Breast epithelium (tissue), 4 donors: ENCODE measurements at regions not wholly inside any gene's neighbourhood (a gene's known extent, or its start where the extent isn't known, plus 50 kb on each side); places are given as distances from the start of the nearest gene placed in this dataset.

Source experiments
- DNase-seq, 2 donors: peaks; one replicate each; pipeline ENCODE4 v3.0.0-alpha.2; 2019; ENCODE audit warnings: low spot score in 2 of 2
- H3K27ac ChIP-seq, 2 donors: fragments of 200-600 bp; sonication (generic) in 1 of 2; one replicate each; pipeline ENCODE4 v1.5.1; 2016 to 2019; ENCODE audit warnings: mild to moderate bottlenecking in 1 of 2
- H3K27me3 ChIP-seq, 2 donors: fragments of 200-600 bp; sonication (generic) in 1 of 2; one replicate each; pipeline versions ENCODE4 v1.5.1 to v1.6.0; 2017 to 2019; ENCODE audit warnings: control low read depth in 1 of 2, mild to moderate bottlenecking in 1 of 2
- H3K36me3 ChIP-seq: fragments of 200-600 bp; one replicate; pipeline ENCODE4 v1.5.1; 2019
- H3K4me1 ChIP-seq, 2 donors: fragments of 200-600 bp; sonication (generic); one replicate each; pipeline ENCODE4 v1.5.1; 2016 to 2019; ENCODE audit warnings: control low read depth in 1 of 2
- H3K4me3 ChIP-seq, 3 donors: fragments of 200-600 bp; sonication (generic); 1 replicate in 2 of 3; 2 replicates in 1 of 3; pipeline ENCODE4 v1.5.1; 2016 to 2019; ENCODE audit warnings: mild to moderate bottlenecking in 3 of 3, moderate library complexity in 2 of 3
- H3K9me3 ChIP-seq, 2 donors: fragments of 200-600 bp; sonication (generic) in 1 of 2; one replicate each; pipeline ENCODE4 v1.5.1; 2016 to 2019; ENCODE audit warnings: control low read depth in 1 of 2
- POLR2A ChIP-seq: fragments of 450-650 bp; IDR thresholded peaks from one replicate; pipeline ENCODE4 v1.6.1; 2016; ENCODE audit warnings: antibody characterized with exemption, mild to moderate bottlenecking, moderate library complexity
- POLR2AphosphoS5 ChIP-seq, 3 donors: sonication (generic); formaldehyde crosslinking; IDR thresholded peaks; one replicate each; pipeline ENCODE4 v1.6.1; 2017; ENCODE audit warnings: antibody characterized with exemption in 3 of 3
- intact Hi-C: fragments of 100-400 bp; cut with DNase I; formaldehyde crosslinking; loops from one replicate; pipeline ENCODE4 v1.15.1; 2023; ENCODE audit warnings: low total_unique reads
- TF ChIP-seq, protein P1 (sequence below), 3 donors: fragments of 450-650 bp; IDR thresholded peaks; one replicate each; pipeline ENCODE4 v1.5.1; 2016 to 2017; ENCODE audit warnings: antibody characterized with exemption in 3 of 3, mild to moderate bottlenecking in 3 of 3, moderate library complexity in 3 of 3

GRCh38 chr7:53900856-53901528 lies 641.2 kb upstream of the VSTM2A start:
- no peak overlapping the region for H3K27ac ChIP-seq
- no peak for DNase-seq
- no peaks in the 10 kb centered on the region for H3K4me1 ChIP-seq
- H3K9me3 ChIP-seq = no peaks in the 10 kb centered on the region
- H3K4me3 ChIP-seq = no peak overlapping the region
- no peak for TF ChIP-seq POLR2A
- TF ChIP-seq, protein P1, sequence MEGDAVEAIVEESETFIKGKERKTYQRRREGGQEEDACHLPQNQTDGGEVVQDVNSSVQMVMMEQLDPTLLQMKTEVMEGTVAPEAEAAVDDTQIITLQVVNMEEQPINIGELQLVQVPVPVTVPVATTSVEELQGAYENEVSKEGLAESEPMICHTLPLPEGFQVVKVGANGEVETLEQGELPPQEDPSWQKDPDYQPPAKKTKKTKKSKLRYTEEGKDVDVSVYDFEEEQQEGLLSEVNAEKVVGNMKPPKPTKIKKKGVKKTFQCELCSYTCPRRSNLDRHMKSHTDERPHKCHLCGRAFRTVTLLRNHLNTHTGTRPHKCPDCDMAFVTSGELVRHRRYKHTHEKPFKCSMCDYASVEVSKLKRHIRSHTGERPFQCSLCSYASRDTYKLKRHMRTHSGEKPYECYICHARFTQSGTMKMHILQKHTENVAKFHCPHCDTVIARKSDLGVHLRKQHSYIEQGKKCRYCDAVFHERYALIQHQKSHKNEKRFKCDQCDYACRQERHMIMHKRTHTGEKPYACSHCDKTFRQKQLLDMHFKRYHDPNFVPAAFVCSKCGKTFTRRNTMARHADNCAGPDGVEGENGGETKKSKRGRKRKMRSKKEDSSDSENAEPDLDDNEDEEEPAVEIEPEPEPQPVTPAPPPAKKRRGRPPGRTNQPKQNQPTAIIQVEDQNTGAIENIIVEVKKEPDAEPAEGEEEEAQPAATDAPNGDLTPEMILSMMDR (IDR thresholded peaks at IDR 0.05) = no peak
- TF ChIP-seq POLR2AphosphoS5 (IDR thresholded peaks at IDR 0.05) = no peak
- no peaks in the 10 kb centered on the region for H3K36me3 ChIP-seq
- intact Hi-C loops = no loop called here
- no peaks in the 10 kb centered on the region for H3K27me3 ChIP-seq

DNA sequence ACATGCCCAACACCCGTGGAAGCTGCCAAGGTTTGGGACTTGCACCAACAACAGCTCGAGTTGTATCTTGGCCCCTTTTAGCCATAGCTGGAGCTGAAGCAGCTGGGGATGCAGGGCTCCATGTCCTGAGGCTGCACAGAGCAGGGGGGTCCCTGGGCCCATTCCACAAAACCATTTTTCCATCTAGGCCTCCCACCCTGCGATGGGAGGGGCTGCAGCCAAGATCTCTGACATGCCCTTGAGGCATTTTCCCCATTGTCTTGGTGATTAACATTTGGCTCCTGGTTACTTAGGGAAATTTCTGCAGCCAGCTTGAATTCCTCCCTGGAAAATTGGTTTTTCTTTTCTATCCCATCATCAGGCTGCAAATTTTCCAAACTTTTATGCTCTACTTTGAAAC lies 637.8 kb upstream of the VSTM2A start:
- Histone ChIP-seq H3K27me3 (no peaks in the 10 kb centered on the region), H3K36me3 (no peaks in the 10 kb centered on the region), H3K27ac (no peak overlapping the region), H3K4me1 (no peaks in the 10 kb centered on the region), H3K9me3 (no peaks in the 10 kb centered on the region), H3K4me3 (no peak overlapping the region)
- intact Hi-C loops = no loop called here
- no peak for DNase-seq
- TF ChIP-seq POLR2A = no peak
- TF ChIP-seq, protein P1 (IDR thresholded peaks at IDR 0.05) = no peak
- no peak for TF ChIP-seq POLR2AphosphoS5 (IDR thresholded peaks at IDR 0.05)

GRCh38 chr7:53917637-53918036 lies 624.5 kb upstream of the VSTM2A start:
- no peak for DNase-seq
- TF ChIP-seq, protein P1 (IDR thresholded peaks at IDR 0.05) = no peak
- TF ChIP-seq POLR2A (no peak), POLR2AphosphoS5 (IDR thresholded peaks at IDR 0.05) (no peak)
- Histone ChIP-seq H3K4me3 (no peak overlapping the region), H3K27me3 (no peaks in the 10 kb centered on the region), H3K9me3 (no peaks in the 10 kb centered on the region), H3K36me3 (no peaks in the 10 kb centered on the region), H3K4me1 (no peaks in the 10 kb centered on the region), H3K27ac (no peak overlapping the region)
- intact Hi-C loops = no loop called here

GRCh38 chr7:53920011-53920410 lies 622.2 kb upstream of the VSTM2A start:
- DNase-seq = no peak
- Histone ChIP-seq H3K27ac (no peak overlapping the region), H3K4me3 (no peak overlapping the region), H3K27me3 (no peaks in the 10 kb centered on the region), H3K36me3 (no peaks in the 10 kb centered on the region), H3K4me1 (no peaks in the 10 kb centered on the region), H3K9me3 (no peaks in the 10 kb centered on the region)
- intact Hi-C loops = no loop called here
- TF ChIP-seq, protein P1 (IDR thresholded peaks at IDR 0.05) = no peak
- TF ChIP-seq POLR2AphosphoS5 (IDR thresholded peaks at IDR 0.05) (no peak), POLR2A (no peak)

DNA sequence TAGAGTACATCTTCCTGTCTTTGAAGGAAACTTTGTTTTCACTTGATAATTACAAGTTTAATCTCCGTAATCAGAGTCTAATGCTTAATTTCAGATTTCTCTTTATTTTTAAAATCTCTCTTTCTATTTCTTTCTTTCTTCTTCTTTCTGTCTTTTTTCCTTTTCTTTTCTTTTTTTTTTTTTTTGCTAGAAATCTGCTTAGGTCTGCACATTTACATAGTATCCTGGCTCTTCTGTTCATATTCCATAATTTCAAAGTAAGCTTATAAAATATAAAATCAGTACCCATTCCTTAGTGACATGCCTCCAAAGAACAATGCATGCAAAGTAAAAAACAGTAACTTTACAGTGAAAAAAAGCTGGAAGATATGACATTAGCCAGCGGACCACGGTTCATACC lies 601.7 kb upstream of the VSTM2A start:
- Histone ChIP-seq H3K27me3 (no peaks in the 10 kb centered on the region), H3K36me3 (no peaks in the 10 kb centered on the region), H3K27ac (no peak overlapping the region), H3K9me3 (no peaks in the 10 kb centered on the region), H3K4me3 (no peak overlapping the region), H3K4me1 (no peaks in the 10 kb centered on the region)
- DNase-seq = no peak
- TF ChIP-seq POLR2A (no peak), POLR2AphosphoS5 (IDR thresholded peaks at IDR 0.05) (no peak)
- TF ChIP-seq, protein P1 (IDR thresholded peaks at IDR 0.05) = no peak
- intact Hi-C loops = no loop called here
